ENCODE measurements at regions not wholly inside any gene's neighbourhood (a gene's known extent, or its start where the extent isn't known, plus 50 kb on each side); places are given as distances from the start of the nearest gene placed in this dataset.

GRCh38 chr12:82132390-82132789 lies 225.8 kb downstream of the CCDC59 start:
- TF ChIP-seq CTCF (conservative IDR thresholded peaks at IDR 0.05; ENCODE audit: low read depth, low read length): no peak
- TF ChIP-seq EZH2 (IDR thresholded peaks at IDR 0.05; ENCODE audit: borderline replicate concordance, low read depth, low read length, poor library complexity, severe bottlenecking): no peak

All from A673 (cell line).